ENCODE measurements at regions not wholly inside any gene's neighbourhood (a gene's known extent, or its start where the extent isn't known, plus 50 kb on each side); places are given as distances from the start of the nearest gene placed in this dataset.

GRCh38 chr2:152881527-152881926 lies 163.1 kb downstream of the ARL6IP6 start:
- H3K4me1 ChIP-seq (ENCODE audit: control insufficient read depth, insufficient read depth, low read length, unreplicated experiment), result no peaks in the 10 kb centered on the region
- no peaks in the 10 kb centered on the region for H3K36me3 ChIP-seq (ENCODE audit: insufficient read depth, low read length)
- no peak overlapping the region for H3K27ac ChIP-seq (ENCODE audit: low read depth, low read length)
- no peaks in the 10 kb centered on the region for H3K79me2 ChIP-seq (ENCODE audit: control insufficient read depth, insufficient read depth, low read length, unreplicated experiment)
- H3K27me3 ChIP-seq (ENCODE audit: insufficient read depth, low read length), result peaks cover 6% of the 10 kb centered on the region
- H3K4me3 ChIP-seq (ENCODE audit: low read depth, low read length), result no peak overlapping the region
- no peak overlapping the region for H2AFZ ChIP-seq (ENCODE audit: low read length, unreplicated experiment)

GRCh38 chr2:152879275-152879674 lies 160.9 kb downstream of the ARL6IP6 start:
- no peak overlapping the region for H3K4me3 ChIP-seq (ENCODE audit: low read depth, low read length)
- peaks cover 6% of the 10 kb centered on the region for H3K27me3 ChIP-seq (ENCODE audit: insufficient read depth, low read length)
- H3K4me1 ChIP-seq (ENCODE audit: control insufficient read depth, insufficient read depth, low read length, unreplicated experiment), result no peaks in the 10 kb centered on the region
- no peak overlapping the region for H3K27ac ChIP-seq (ENCODE audit: low read depth, low read length)
- H2AFZ ChIP-seq (ENCODE audit: low read length, unreplicated experiment), result no peak overlapping the region
- H3K36me3 ChIP-seq (ENCODE audit: insufficient read depth, low read length), result no peaks in the 10 kb centered on the region
- no peaks in the 10 kb centered on the region for H3K79me2 ChIP-seq (ENCODE audit: control insufficient read depth, insufficient read depth, low read length, unreplicated experiment)

GRCh38 chr2:152875701-152876695 lies 157.6 kb downstream of the ARL6IP6 start:
- no peak overlapping the region for H3K27ac ChIP-seq (ENCODE audit: low read depth, low read length)

GRCh38 chr2:152874955-152875354 lies 156.5 kb downstream of the ARL6IP6 start:
- Histone ChIP-seq H3K4me3 (ENCODE audit: low read depth, low read length) (no peak overlapping the region), H3K27me3 (ENCODE audit: insufficient read depth, low read length) (no peaks in the 10 kb centered on the region), H2AFZ (ENCODE audit: low read length, unreplicated experiment) (no peak overlapping the region), H3K27ac (ENCODE audit: low read depth, low read length) (no peak overlapping the region), H3K4me1 (ENCODE audit: control insufficient read depth, insufficient read depth, low read length, unreplicated experiment) (no peaks in the 10 kb centered on the region), H3K36me3 (ENCODE audit: insufficient read depth, low read length) (no peaks in the 10 kb centered on the region), H3K79me2 (ENCODE audit: control insufficient read depth, insufficient read depth, low read length, unreplicated experiment) (no peaks in the 10 kb centered on the region)

More at GRCh38 chr2:152875701-152876695, 157.6 kb downstream of the ARL6IP6 start:
- Histone ChIP-seq H3K27me3 (ENCODE audit: insufficient read depth, low read length) (no peaks in the 10 kb centered on the region), H3K79me2 (ENCODE audit: control insufficient read depth, insufficient read depth, low read length, unreplicated experiment) (no peaks in the 10 kb centered on the region), H3K4me1 (ENCODE audit: control insufficient read depth, insufficient read depth, low read length, unreplicated experiment) (no peaks in the 10 kb centered on the region), H3K36me3 (ENCODE audit: insufficient read depth, low read length) (no peaks in the 10 kb centered on the region), H2AFZ (ENCODE audit: low read length, unreplicated experiment) (no peak overlapping the region), H3K4me3 (ENCODE audit: low read depth, low read length) (no peak overlapping the region)

GRCh38 chr2:152870239-152870638 lies 151.8 kb downstream of the ARL6IP6 start:
- Histone ChIP-seq H3K27ac (ENCODE audit: low read depth, low read length) (no peak overlapping the region), H3K79me2 (ENCODE audit: control insufficient read depth, insufficient read depth, low read length, unreplicated experiment) (no peaks in the 10 kb centered on the region), H3K27me3 (ENCODE audit: insufficient read depth, low read length) (no peaks in the 10 kb centered on the region), H3K36me3 (ENCODE audit: insufficient read depth, low read length) (no peaks in the 10 kb centered on the region), H3K4me3 (ENCODE audit: low read depth, low read length) (no peak overlapping the region), H3K4me1 (ENCODE audit: control insufficient read depth, insufficient read depth, low read length, unreplicated experiment) (no peaks in the 10 kb centered on the region), H2AFZ (ENCODE audit: low read length, unreplicated experiment) (no peak overlapping the region)

- H3K27ac ChIP-seq (ENCODE audit: low read depth, low read length), result no peak overlapping the region
- H3K36me3 ChIP-seq (ENCODE audit: insufficient read depth, low read length), result no peaks in the 10 kb centered on the region
- H3K4me3 ChIP-seq (ENCODE audit: low read depth, low read length), result no peak overlapping the region
- H3K27me3 ChIP-seq (ENCODE audit: insufficient read depth, low read length), result no peaks in the 10 kb centered on the region
- H2AFZ ChIP-seq (ENCODE audit: low read length, unreplicated experiment), result no peak overlapping the region
- H3K79me2 ChIP-seq (ENCODE audit: control insufficient read depth, insufficient read depth, low read length, unreplicated experiment), result no peaks in the 10 kb centered on the region
- no peaks in the 10 kb centered on the region for H3K4me1 ChIP-seq (ENCODE audit: control insufficient read depth, insufficient read depth, low read length, unreplicated experiment)
These were observed 149.0 kb downstream of the ARL6IP6 start for GRCh38 chr2:152867397-152867796.

GRCh38 chr2:152864601-152865149 lies 146.3 kb downstream of the ARL6IP6 start:
- H3K4me3 ChIP-seq (ENCODE audit: low read depth, low read length), result 0 out of 2 replicates have a peak overlapping the region, but pooled peaks have one; percentile 11
- no peaks in the 10 kb centered on the region for H3K27me3 ChIP-seq (ENCODE audit: insufficient read depth, low read length)
- H2AFZ ChIP-seq (ENCODE audit: low read length, unreplicated experiment), result no peak overlapping the region
- no peak overlapping the region for H3K27ac ChIP-seq (ENCODE audit: low read depth, low read length)
- H3K4me1 ChIP-seq (ENCODE audit: control insufficient read depth, insufficient read depth, low read length, unreplicated experiment), result no peaks in the 10 kb centered on the region
- H3K36me3 ChIP-seq (ENCODE audit: insufficient read depth, low read length), result no peaks in the 10 kb centered on the region
- no peaks in the 10 kb centered on the region for H3K79me2 ChIP-seq (ENCODE audit: control insufficient read depth, insufficient read depth, low read length, unreplicated experiment)

- H3K4me3 ChIP-seq (ENCODE audit: low read depth, low read length), result no peak overlapping the region
- H3K27ac ChIP-seq (ENCODE audit: low read depth, low read length), result no peak overlapping the region
- no peaks in the 10 kb centered on the region for H3K27me3 ChIP-seq (ENCODE audit: insufficient read depth, low read length)
- H3K36me3 ChIP-seq (ENCODE audit: insufficient read depth, low read length), result no peaks in the 10 kb centered on the region
- H3K79me2 ChIP-seq (ENCODE audit: control insufficient read depth, insufficient read depth, low read length, unreplicated experiment), result no peaks in the 10 kb centered on the region
- H2AFZ ChIP-seq (ENCODE audit: low read length, unreplicated experiment), result no peak overlapping the region
- H3K4me1 ChIP-seq (ENCODE audit: control insufficient read depth, insufficient read depth, low read length, unreplicated experiment), result no peaks in the 10 kb centered on the region
These were observed 145.4 kb downstream of the ARL6IP6 start for GRCh38 chr2:152863826-152864225.

GRCh38 chr2:152861349-152861942 lies 143.0 kb downstream of the ARL6IP6 start:
- Histone ChIP-seq H3K36me3 (ENCODE audit: insufficient read depth, low read length) (no peaks in the 10 kb centered on the region), H3K79me2 (ENCODE audit: control insufficient read depth, insufficient read depth, low read length, unreplicated experiment) (no peaks in the 10 kb centered on the region), H3K4me3 (ENCODE audit: low read depth, low read length) (no peak overlapping the region), H3K4me1 (ENCODE audit: control insufficient read depth, insufficient read depth, low read length, unreplicated experiment) (no peaks in the 10 kb centered on the region), H3K27ac (ENCODE audit: low read depth, low read length) (no peak overlapping the region), H3K27me3 (ENCODE audit: insufficient read depth, low read length) (no peaks in the 10 kb centered on the region), H2AFZ (ENCODE audit: low read length, unreplicated experiment) (no peak overlapping the region)

- Histone ChIP-seq H2AFZ (ENCODE audit: low read length, unreplicated experiment) (no peak overlapping the region), H3K36me3 (ENCODE audit: insufficient read depth, low read length) (no peaks in the 10 kb centered on the region), H3K79me2 (ENCODE audit: control insufficient read depth, insufficient read depth, low read length, unreplicated experiment) (no peaks in the 10 kb centered on the region), H3K27ac (ENCODE audit: low read depth, low read length) (no peak overlapping the region), H3K27me3 (ENCODE audit: insufficient read depth, low read length) (peaks cover 4% of the 10 kb centered on the region; the same call in 1 of the 2 replicates), H3K4me3 (ENCODE audit: low read depth, low read length) (no peak overlapping the region), H3K4me1 (ENCODE audit: control insufficient read depth, insufficient read depth, low read length, unreplicated experiment) (no peaks in the 10 kb centered on the region)
These were observed 140.3 kb downstream of the ARL6IP6 start for GRCh38 chr2:152858594-152859265.
